Gastroesophageal sphincter (tissue), 3 donors: ENCODE measurements at regions not wholly inside any gene's neighbourhood (a gene's known extent, or its start where the extent isn't known, plus 50 kb on each side); places are given as distances from the start of the nearest gene placed in this dataset.

ENCODE experiments used
- POLR2A ChIP-seq, 2 donors: fragments of 450-650 bp; IDR thresholded peaks; one replicate each; pipeline ENCODE4 v1.6.1; 2017; ENCODE audit warnings: antibody characterized with exemption in 2 of 2, mild to moderate bottlenecking in 2 of 2, moderate library complexity in 1 of 2
- TF ChIP-seq, protein P1 (sequence below), 4 experiments: fragments of 200-600 bp in 2 of 4; fragments of 450-650 bp in 2 of 4; sonication (generic) in 1 of 4; IDR thresholded peaks; one replicate each; pipeline ENCODE4 v1.5.1; 2017 to 2019; ENCODE audit warnings: antibody characterized with exemption in 4 of 4, mild to moderate bottlenecking in 2 of 4, moderate library complexity in 2 of 4

DNA sequence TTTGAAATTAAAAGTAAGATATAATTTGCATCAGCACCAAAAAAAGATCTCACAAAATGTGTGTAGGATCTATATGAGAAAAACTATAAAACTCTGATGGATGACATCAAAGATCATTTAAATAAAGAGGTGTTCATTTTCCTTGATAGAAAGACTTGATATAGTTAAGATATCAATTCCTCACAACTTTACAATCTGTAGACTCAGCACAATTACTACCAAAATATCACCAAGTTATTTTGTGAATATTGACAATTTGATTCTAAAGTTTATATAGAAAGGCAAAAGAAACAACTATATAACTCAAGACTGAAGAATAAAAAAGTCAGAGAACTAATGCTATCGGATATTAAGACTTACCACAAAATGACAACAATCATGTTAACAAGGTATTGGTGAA is 638.9 kb downstream of the HS3ST4 start:
- TF ChIP-seq, protein P1, sequence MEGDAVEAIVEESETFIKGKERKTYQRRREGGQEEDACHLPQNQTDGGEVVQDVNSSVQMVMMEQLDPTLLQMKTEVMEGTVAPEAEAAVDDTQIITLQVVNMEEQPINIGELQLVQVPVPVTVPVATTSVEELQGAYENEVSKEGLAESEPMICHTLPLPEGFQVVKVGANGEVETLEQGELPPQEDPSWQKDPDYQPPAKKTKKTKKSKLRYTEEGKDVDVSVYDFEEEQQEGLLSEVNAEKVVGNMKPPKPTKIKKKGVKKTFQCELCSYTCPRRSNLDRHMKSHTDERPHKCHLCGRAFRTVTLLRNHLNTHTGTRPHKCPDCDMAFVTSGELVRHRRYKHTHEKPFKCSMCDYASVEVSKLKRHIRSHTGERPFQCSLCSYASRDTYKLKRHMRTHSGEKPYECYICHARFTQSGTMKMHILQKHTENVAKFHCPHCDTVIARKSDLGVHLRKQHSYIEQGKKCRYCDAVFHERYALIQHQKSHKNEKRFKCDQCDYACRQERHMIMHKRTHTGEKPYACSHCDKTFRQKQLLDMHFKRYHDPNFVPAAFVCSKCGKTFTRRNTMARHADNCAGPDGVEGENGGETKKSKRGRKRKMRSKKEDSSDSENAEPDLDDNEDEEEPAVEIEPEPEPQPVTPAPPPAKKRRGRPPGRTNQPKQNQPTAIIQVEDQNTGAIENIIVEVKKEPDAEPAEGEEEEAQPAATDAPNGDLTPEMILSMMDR (IDR thresholded peaks at IDR 0.05): no peak
- no peak for TF ChIP-seq POLR2A (IDR thresholded peaks at IDR 0.05)
